ENCODE measurements at regions not wholly inside any gene's neighbourhood (a gene's known extent, or its start where the extent isn't known, plus 50 kb on each side); places are given as distances from the start of the nearest gene placed in this dataset.
"Not testable (repeated sequence)": the region's sequence is repeated elsewhere in the genome, so short reads cannot be mapped to it uniquely, and the experiment has no call there.

DNA sequence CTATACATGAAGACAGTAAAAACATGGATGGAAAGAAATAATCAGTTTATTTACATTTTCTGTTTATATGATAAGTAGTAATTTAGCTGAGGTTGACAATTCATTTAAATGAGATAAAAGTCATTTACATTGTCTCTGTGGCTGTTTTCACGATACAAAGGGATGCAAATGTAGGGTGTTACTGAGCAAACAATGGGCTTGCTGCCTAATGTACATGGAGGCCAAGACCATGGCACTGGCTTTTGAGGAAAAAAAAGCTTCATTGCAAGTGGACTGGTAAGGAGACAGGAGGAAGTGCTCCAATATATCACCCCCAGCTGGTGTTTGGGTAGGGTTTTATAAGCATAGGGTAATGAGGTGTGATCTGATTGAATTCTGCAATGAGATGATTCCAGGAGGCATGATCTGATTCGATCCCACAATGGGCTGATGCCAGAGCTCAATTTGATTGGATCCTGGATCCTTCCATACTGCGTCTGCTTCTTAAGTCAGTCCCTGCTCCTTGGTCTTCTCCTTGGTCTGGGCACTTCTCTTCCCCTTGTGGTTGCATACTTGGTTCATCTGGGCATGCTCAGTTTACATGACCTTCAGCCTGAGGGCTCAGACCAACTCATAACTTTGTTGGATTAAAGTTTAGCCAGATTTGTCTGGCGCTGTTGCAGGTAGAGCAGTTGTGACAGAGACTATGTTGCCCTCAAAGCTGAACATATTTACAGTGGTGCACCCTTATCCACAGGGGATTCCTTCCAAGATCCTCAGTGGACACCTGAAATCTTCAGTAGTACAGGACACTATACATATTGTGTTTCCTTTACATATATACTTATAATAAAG, 181.2 kb downstream of the SPATA31A6 start:
- H3K4me2 ChIP-seq (ENCODE audit: low read length); CTCF ChIA-PET; H3K9me3 ChIP-seq (ENCODE audit: control insufficient read depth in 1 of 2, insufficient read depth in 1 of 2, low read depth in 1 of 2, low read length in 2 of 2); RAD21 ChIA-PET (ENCODE audit: low non-redundant PET in 1 of 2, low total read pairs in 2 of 2, uncharacterized antibody in 2 of 2, unreplicated experiment in 2 of 2); intact Hi-C loops (cut with micrococcal nuclease); DNase-seq (ENCODE audit: low read depth, low spot score); H3K9me2 ChIP-seq (ENCODE audit: insufficient read depth); H2AFZ ChIP-seq (ENCODE audit: low read depth, low read length, poor library complexity, severe bottlenecking); H4K20me1 ChIP-seq (ENCODE audit: insufficient read depth); H3K9ac ChIP-seq (ENCODE audit: low read length); H3K27me3 ChIP-seq (ENCODE audit: insufficient read depth, low read length); H3K79me2 ChIP-seq (ENCODE audit: insufficient read depth, low read length); ATAC-seq; H3K36me3 ChIP-seq (ENCODE audit: control insufficient read depth in 1 of 2, insufficient read depth in 2 of 2, low read length in 2 of 2); H3K4me3 ChIP-seq (replicated peaks in 1 of 2; ENCODE audit: low read depth in 1 of 2, low read length in 2 of 2); H3K4me1 ChIP-seq (ENCODE audit: control insufficient read depth in 1 of 2, insufficient read depth in 2 of 2, low read length in 2 of 2); POLR2A ChIA-PET; BruUV-seq (replicated peaks); H3K27ac ChIP-seq (ENCODE audit: low read depth, low read length): not testable (repeated sequence)

- H3K79me2 ChIP-seq (ENCODE audit: insufficient read depth, low read length); RAD21 ChIA-PET (ENCODE audit: low non-redundant PET in 1 of 2, low total read pairs in 2 of 2, uncharacterized antibody in 2 of 2, unreplicated experiment in 2 of 2); H3K9me3 ChIP-seq (ENCODE audit: control insufficient read depth in 1 of 2, insufficient read depth in 1 of 2, low read depth in 1 of 2, low read length in 2 of 2); H4K20me1 ChIP-seq (ENCODE audit: insufficient read depth); H3K27me3 ChIP-seq (ENCODE audit: insufficient read depth, low read length); H3K27ac ChIP-seq (ENCODE audit: low read depth, low read length); H3K4me1 ChIP-seq (ENCODE audit: control insufficient read depth in 1 of 2, insufficient read depth in 2 of 2, low read length in 2 of 2); H3K9ac ChIP-seq (ENCODE audit: low read length); POLR2A ChIA-PET; DNase-seq (ENCODE audit: low read depth, low spot score); H2AFZ ChIP-seq (ENCODE audit: low read depth, low read length, poor library complexity, severe bottlenecking); H3K4me3 ChIP-seq (replicated peaks in 1 of 2; ENCODE audit: low read depth in 1 of 2, low read length in 2 of 2); H3K36me3 ChIP-seq (ENCODE audit: control insufficient read depth in 1 of 2, insufficient read depth in 2 of 2, low read length in 2 of 2); H3K9me2 ChIP-seq (ENCODE audit: insufficient read depth); CTCF ChIA-PET; intact Hi-C loops (cut with micrococcal nuclease); BruUV-seq (replicated peaks); H3K4me2 ChIP-seq (ENCODE audit: low read length): not testable (repeated sequence)
- ATAC-seq: peak; percentile 53
These were observed 181.9 kb downstream of the SPATA31A6 start for GRCh38 chr9:42365244-42365945.

Data from HCT116 (cell line).